HG02623 (cell line): ENCODE measurements at regions not wholly inside any gene's neighbourhood (a gene's known extent, or its start where the extent isn't known, plus 50 kb on each side); places are given as distances from the start of the nearest gene placed in this dataset.
"Not testable (repeated sequence)": the region's sequence is repeated elsewhere in the genome, so short reads cannot be mapped to it uniquely, and the experiment has no call there.

ENCODE experiments used
- ATAC-seq: cut with Tn5 transposase; IDR thresholded peaks from one replicate; pipeline ENCODE4 v1.9.1; 2021; ENCODE audit warnings: moderate library complexity; ENCODE audit not compliant: unreplicated experiment

- ATAC-seq, result no peak
These were observed 120.4 kb upstream of the ZNF184 start for GRCh38 chr6:27593200-27593818.

- peak; percentile 73 for ATAC-seq
These were observed 119.7 kb upstream of the ZNF184 start for GRCh38 chr6:27592481-27593199.

DNA sequence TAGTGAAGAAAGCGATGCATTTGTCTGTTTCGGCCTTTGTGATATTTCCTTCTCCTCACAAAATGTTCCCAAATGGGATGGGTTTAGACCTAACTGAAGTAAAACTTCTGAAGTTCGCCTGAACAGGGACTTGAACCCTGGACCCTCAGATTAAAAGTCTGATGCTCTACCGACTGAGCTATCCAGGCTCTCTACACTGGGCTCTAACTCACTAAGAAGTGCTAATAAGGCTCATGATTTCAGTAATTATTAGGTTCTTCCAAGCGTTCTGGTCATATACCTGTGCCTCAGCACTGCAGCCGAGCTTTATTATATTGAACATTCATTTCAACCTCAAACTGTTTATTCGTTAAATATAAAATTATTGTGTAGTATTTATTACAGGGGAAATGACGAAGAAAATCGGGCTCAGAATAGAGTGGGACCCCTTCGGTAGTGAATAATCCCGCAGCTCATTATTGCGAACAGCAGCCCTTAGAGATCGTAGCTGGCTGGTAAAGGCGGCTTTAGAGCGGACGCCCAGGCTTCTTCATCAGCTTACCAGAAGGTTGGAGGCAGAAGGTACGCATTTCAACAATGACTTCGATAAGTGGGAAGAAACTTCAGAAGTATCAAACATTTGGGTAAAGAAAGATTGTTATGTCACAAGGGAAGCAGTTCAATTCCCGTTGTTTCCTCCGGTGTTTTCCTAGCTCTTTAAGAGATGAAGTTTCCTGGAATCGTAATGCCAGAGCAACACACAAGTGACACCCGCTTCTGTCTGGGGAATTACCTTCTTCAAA, 119.0 kb upstream of the ZNF184 start:
- ATAC-seq, result no peak

DNA sequence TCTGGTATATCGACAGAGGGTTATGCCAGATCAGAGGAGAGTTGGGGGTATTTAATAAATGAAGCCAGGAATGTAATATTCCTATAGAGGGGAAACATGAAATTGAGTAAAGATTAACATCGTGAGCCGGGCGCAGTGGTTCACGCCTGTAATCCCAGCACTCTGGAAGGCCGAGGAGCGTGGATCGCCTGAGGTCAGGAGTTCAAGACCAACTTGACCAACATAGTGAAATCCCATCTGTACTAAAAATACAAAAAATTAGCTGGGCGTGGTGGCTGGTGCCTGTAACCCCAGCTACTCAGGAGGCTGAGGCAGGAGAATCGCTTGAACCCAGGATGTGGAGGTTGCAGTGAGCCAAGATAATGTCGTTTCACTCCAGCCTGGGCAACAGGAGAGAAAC, 112.4 kb upstream of the ZNF184 start:
- not testable (repeated sequence) for ATAC-seq

DNA sequence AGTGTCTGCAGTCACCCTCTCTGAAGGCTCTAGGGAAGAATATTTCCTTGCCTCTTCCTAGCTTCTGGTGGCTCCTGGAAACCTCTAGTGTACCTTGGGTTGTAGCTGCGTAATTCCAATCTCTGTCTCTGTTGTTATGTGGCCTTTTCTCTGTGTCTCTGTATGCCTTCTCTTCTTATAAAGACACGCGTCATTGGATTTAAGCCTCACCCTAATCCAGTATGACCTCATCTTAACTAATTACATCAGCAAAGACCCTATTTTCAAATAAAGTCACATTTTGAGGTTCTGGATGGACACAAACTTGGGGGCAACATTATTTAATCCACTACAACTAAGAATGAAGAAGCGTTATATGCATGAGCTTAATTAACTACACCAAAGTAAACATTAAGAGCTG, 111.4 kb upstream of the ZNF184 start:
- no peak for ATAC-seq

DNA sequence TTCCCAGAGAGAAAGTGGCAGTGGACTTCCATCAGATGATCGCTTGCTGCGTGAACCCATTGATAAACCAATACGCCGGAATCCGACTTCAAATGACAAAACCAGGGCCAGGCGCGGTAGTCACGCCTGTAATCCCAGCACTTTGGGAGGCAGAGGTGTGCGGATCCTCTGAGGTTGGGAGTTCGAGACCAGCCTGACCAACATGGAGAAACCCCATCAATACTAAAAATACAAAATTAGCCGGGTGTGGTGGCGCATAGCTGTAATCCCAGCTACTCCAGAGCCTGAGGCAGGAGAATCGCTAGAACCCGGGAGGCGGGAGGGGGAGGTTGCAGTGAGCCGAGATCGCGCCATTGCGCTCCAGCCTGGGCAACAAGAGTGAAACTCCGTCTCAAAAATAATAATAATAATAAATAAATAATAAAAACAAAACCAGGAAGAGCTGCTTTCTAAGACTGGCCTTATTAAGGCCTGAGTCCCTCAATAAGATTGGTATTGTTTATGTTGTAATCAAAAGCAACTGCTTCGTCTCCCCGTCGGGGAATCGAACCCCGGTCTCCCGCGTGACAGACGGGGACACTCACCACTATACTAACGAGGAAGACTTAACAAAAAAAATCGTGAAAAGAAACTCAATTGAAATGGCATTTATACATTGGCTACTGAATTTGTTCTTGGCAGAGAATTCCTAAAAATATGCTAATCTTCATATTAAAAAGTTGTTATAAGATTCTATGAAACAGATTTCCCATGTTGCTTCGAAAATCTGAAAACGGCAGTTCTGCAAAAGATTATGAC, 110.2 kb upstream of the ZNF184 start:
- ATAC-seq, result no peak

- ATAC-seq, result no peak
These were observed 107.1 kb upstream of the ZNF184 start for GRCh38 chr6:27579973-27580372.

- ATAC-seq, result no peak
These were observed 105.0 kb upstream of the ZNF184 start for GRCh38 chr6:27577922-27578321.

- ATAC-seq, result no peak
These were observed 102.9 kb upstream of the ZNF184 start for GRCh38 chr6:27575594-27576361.

GRCh38 chr6:27568226-27568897, 95.5 kb upstream of the ZNF184 start:
- no peak for ATAC-seq

DNA sequence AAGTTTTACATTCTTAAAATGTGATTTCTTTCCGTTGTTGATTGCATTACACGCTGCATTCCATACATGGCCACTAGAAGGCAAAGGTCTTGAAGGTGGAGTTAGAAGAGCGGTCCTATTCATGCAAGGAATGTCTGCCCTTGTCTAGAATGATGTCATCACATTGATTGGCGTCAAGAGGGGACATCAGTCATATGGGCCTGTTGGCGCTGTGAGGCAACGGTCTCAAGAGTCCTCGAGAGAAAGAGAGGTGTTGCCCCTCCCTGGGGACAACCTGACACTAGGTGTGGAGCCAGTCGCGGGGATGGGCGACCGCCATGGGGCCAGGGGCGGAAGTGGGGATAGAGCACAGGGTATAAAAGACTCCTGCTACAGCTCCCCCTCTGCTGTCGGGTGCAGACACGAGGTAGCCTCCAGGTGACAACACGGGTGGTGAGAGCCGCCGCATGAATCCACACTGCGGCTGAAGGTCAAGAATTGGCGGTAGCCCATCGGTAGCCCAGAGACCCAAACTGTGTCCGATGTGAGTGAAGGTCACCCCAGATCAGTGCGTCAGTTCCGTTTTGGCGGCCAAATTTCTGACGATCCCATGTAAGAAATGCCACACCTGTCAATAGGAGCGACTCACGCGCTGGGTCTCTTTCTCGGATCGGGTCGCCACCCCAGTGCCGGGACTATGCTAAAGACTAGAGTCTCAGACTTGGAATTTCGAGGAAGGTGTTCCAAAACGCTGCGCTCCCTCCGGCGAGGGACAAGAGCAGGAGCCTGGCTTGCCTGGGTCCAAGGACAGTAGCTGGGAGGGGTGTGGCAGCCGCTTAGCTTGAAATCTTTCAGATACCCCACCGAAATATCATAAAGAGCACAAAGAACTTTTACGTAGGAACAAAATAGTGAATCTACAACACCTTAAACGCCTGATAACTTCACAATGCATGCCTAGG, 93.2 kb upstream of the ZNF184 start:
- ATAC-seq, result no peak

- ATAC-seq, result no peak
These were observed 89.1 kb upstream of the ZNF184 start for GRCh38 chr6:27562027-27562410.

- ATAC-seq, result no peak
These were observed 85.3 kb upstream of the ZNF184 start for GRCh38 chr6:27558028-27558724.

GRCh38 chr6:27556406-27556805, 83.5 kb upstream of the ZNF184 start:
- no peak for ATAC-seq

DNA sequence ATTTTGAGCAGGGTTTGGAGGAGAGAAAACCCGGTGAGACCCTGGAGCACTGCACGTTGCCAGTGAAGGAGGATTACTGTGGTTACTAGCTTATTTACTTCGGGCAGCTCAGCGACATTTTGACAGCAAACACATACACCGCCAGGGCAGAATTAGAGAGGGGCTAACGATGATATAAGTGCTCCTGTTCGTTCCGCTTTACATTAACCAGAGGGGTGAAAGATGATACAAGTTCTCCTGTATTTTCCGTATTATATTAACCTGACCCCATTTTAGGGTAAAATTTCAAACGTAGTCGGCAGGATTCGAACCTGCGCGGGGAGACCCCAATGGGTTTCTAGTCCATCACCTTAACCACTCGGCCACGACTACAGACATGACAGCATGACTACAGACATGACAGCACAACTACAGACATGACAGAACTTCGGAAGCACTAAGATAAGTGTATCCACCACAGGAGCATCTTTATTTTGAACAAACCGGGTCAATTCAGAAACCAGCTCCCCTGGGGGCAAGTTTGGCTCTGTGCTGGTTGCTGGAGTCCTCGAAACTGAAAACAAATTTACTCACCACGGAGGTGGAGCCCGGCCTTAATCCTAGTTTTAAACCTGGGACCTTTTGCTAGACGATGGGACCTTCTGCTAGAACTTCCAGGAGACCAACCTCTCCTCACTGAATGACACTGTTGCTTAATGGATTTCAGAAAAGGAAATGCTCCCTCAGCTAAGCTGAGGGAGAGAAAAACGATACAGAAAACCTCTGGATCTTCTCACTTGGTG, 80.4 kb upstream of the ZNF184 start:
- no peak for ATAC-seq

- ATAC-seq, result no peak
These were observed 78.7 kb upstream of the ZNF184 start for GRCh38 chr6:27551607-27552006.

GRCh38 chr6:27550692-27551091, 77.8 kb upstream of the ZNF184 start:
- no peak for ATAC-seq

GRCh38 chr6:27549241-27549598, 76.3 kb upstream of the ZNF184 start:
- not testable (repeated sequence) for ATAC-seq
